ENCODE measurements at regions not wholly inside any gene's neighbourhood (a gene's known extent, or its start where the extent isn't known, plus 50 kb on each side); places are given as distances from the start of the nearest gene placed in this dataset.

GRCh38 chr7:119408596-119408995 is 864.4 kb upstream of the KCND2 start:
- Mint-ChIP-seq H3K36me3 (ENCODE audit: low read depth) (no peaks in the 10 kb centered on the region), H3K4me3 (no peak overlapping the region), H3K9me3 (no peaks in the 10 kb centered on the region), H3K4me1 (no peaks in the 10 kb centered on the region), H3K27ac (no peak overlapping the region), H3K27me3 (no peaks in the 10 kb centered on the region)
- POLR2A ChIA-PET, result no interaction called here
- ATAC-seq (ENCODE audit: low read depth) (no peak), DNase-seq (no peak)
- CTCF ChIA-PET, result no interaction called here
- intact Hi-C loops (cut with micrococcal nuclease), result no loop called here
- TF ChIP-seq CTCF (IDR thresholded peaks at IDR 0.05), result no peak

- H3K4me1 Mint-ChIP-seq, result no peaks in the 10 kb centered on the region
- no peaks in the 10 kb centered on the region for H3K27me3 Mint-ChIP-seq
- TF ChIP-seq CTCF (IDR thresholded peaks at IDR 0.05), result no peak
- no peak for ATAC-seq (ENCODE audit: low read depth)
- CTCF ChIA-PET, result no interaction called here
- intact Hi-C loops (cut with micrococcal nuclease), result no loop called here
- H3K36me3 Mint-ChIP-seq (ENCODE audit: low read depth), result no peaks in the 10 kb centered on the region
- no peak overlapping the region for H3K27ac Mint-ChIP-seq
- no peak for DNase-seq
- H3K4me3 Mint-ChIP-seq, result no peak overlapping the region
- H3K9me3 Mint-ChIP-seq, result peaks cover 3% of the 10 kb centered on the region
- POLR2A ChIA-PET, result no interaction called here
Observed at GRCh38 chr7:119413314-119413805, 859.6 kb upstream of the KCND2 start.

- H3K4me1 Mint-ChIP-seq, result no peaks in the 10 kb centered on the region
- no peaks in the 10 kb centered on the region for H3K36me3 Mint-ChIP-seq (ENCODE audit: low read depth)
- ATAC-seq (ENCODE audit: low read depth) (no peak), DNase-seq (no peak)
- TF ChIP-seq CTCF (IDR thresholded peaks at IDR 0.05), result no peak
- intact Hi-C loops (cut with micrococcal nuclease), result no loop called here
- ChIA-PET POLR2A (no interaction called here), CTCF (no interaction called here)
- H3K9me3 Mint-ChIP-seq, result peaks cover 3% of the 10 kb centered on the region
- no peak overlapping the region for H3K4me3 Mint-ChIP-seq
- H3K27me3 Mint-ChIP-seq, result no peaks in the 10 kb centered on the region
- no peak overlapping the region for H3K27ac Mint-ChIP-seq
Observed at GRCh38 chr7:119415682-119416081, 857.3 kb upstream of the KCND2 start.

- peaks cover 3% of the 10 kb centered on the region for H3K9me3 Mint-ChIP-seq
- intact Hi-C loops (cut with micrococcal nuclease), result no loop called here
- H3K36me3 Mint-ChIP-seq (ENCODE audit: low read depth), result no peaks in the 10 kb centered on the region
- TF ChIP-seq CTCF (IDR thresholded peaks at IDR 0.05), result no peak
- no peak for DNase-seq
- no peak for ATAC-seq (ENCODE audit: low read depth)
- CTCF ChIA-PET, result no interaction called here
- no peaks in the 10 kb centered on the region for H3K27me3 Mint-ChIP-seq
- H3K4me1 Mint-ChIP-seq, result no peaks in the 10 kb centered on the region
- H3K27ac Mint-ChIP-seq, result no peak overlapping the region
- H3K4me3 Mint-ChIP-seq, result no peak overlapping the region
- POLR2A ChIA-PET, result no interaction called here
Observed at GRCh38 chr7:119421657-119422056, 851.3 kb upstream of the KCND2 start.

GRCh38 chr7:119436882-119437281 is 836.1 kb upstream of the KCND2 start:
- Mint-ChIP-seq H3K4me3 (no peak overlapping the region), H3K4me1 (no peaks in the 10 kb centered on the region), H3K36me3 (ENCODE audit: low read depth) (no peaks in the 10 kb centered on the region), H3K27ac (no peak overlapping the region), H3K27me3 (no peaks in the 10 kb centered on the region), H3K9me3 (peaks cover 14% of the 10 kb centered on the region)
- no peak for TF ChIP-seq CTCF (IDR thresholded peaks at IDR 0.05)
- POLR2A ChIA-PET, result no interaction called here
- DNase-seq, result no peak
- CTCF ChIA-PET, result no interaction called here
- no peak for ATAC-seq (ENCODE audit: low read depth)
- intact Hi-C loops (cut with micrococcal nuclease), result no loop called here
